Loucy (cell line): ENCODE measurements at regions not wholly inside any gene's neighbourhood (a gene's known extent, or its start where the extent isn't known, plus 50 kb on each side); places are given as distances from the start of the nearest gene placed in this dataset.

Experiments used
- H2AFZ ChIP-seq: fragments of 200-600 bp; sonication (generic); 2 replicates; pipeline ENCODE4 v1.6.0; 2016; ENCODE audit warnings: antibody characterized with exemption, mild to moderate bottlenecking, low read length, moderate library complexity
- H3F3A ChIP-seq: fragments of 200-600 bp; 2 replicates; pipeline ENCODE4 v1.6.0; 2016; ENCODE audit warnings: antibody characterized with exemption, low read depth, mild to moderate bottlenecking
- H3K27me3 ChIP-seq: fragments of 200-600 bp; sonication (generic); 2 replicates; pipeline ENCODE4 v1.6.1; 2014; ENCODE audit warnings: low read length, mild to moderate bottlenecking; ENCODE audit not compliant: insufficient read depth, poor library complexity, severe bottlenecking
- H3K36me3 ChIP-seq: fragments of 200-600 bp; sonication (generic); 2 replicates; pipeline ENCODE4 v1.6.1; 2016; ENCODE audit warnings: low read length; ENCODE audit not compliant: insufficient read depth
- H3K4me1 ChIP-seq: fragments of 200-600 bp; sonication (generic); 2 replicates; pipeline ENCODE4 v1.5.1; 2014; ENCODE audit warnings: low read length, mild to moderate bottlenecking; ENCODE audit not compliant: insufficient read depth, poor library complexity, severe bottlenecking
- H3K4me2 ChIP-seq: fragments of 200-600 bp; sonication (generic); 2 replicates; pipeline ENCODE4 v1.6.0; 2014; ENCODE audit warnings: antibody characterized with exemption, low read length, low read depth, mild to moderate bottlenecking; ENCODE audit not compliant: poor library complexity, severe bottlenecking
- H3K4me3 ChIP-seq: fragments of 200-600 bp; sonication (generic); 2 replicates; pipeline ENCODE4 v1.5.1; 2014; ENCODE audit warnings: low read length, mild to moderate bottlenecking, mixed read lengths; ENCODE audit not compliant: poor library complexity, severe bottlenecking
- H3K79me2 ChIP-seq: fragments of 200-600 bp; sonication (generic); 2 replicates; pipeline ENCODE4 v1.6.1; 2014; ENCODE audit warnings: low read length; ENCODE audit not compliant: insufficient read depth
- H3K9ac ChIP-seq: fragments of 200-600 bp; sonication (generic); 2 replicates; pipeline ENCODE4 v1.6.0; 2014; ENCODE audit warnings: mild to moderate bottlenecking, low read depth, low read length, moderate library complexity; ENCODE audit not compliant: poor library complexity, severe bottlenecking
- H3K9me2 ChIP-seq: fragments of 200-600 bp; sonication (generic); replicated peaks from 2 replicates; pipeline ENCODE4 v1.6.1; 2016; ENCODE audit warnings: low read depth, low read length, mixed read lengths
- H3K9me3 ChIP-seq: fragments of 200-600 bp; sonication (generic); 2 replicates; pipeline ENCODE4 v1.6.1; 2014; ENCODE audit warnings: mild to moderate bottlenecking, antibody characterized with exemption, low read length, low read depth; ENCODE audit not compliant: insufficient read depth
- H4K20me1 ChIP-seq: fragments of 200-600 bp; sonication (generic); 2 replicates; pipeline ENCODE4 v1.6.0; 2014; ENCODE audit warnings: antibody characterized with exemption, low read length, mild to moderate bottlenecking; ENCODE audit not compliant: insufficient read depth, poor library complexity, severe bottlenecking
- EZH2phosphoT487 ChIP-seq: fragments of 200-600 bp; IDR thresholded peaks from 2 replicates; pipeline ENCODE4 v1.6.1; 2018; ENCODE audit warnings: antibody characterized with exemption, mild to moderate bottlenecking, moderate library complexity, borderline replicate concordance
- TF ChIP-seq, protein P1 (sequence below): fragments of 200-600 bp; sonication (generic); conservative IDR thresholded peaks from 2 replicates; pipeline ENCODE4 v1.5.1; 2014; ENCODE audit warnings: mild to moderate bottlenecking, antibody characterized with exemption, low read length

- Histone ChIP-seq H3K27me3 (no peaks in the 10 kb centered on the region), H3K79me2 (no peaks in the 10 kb centered on the region), H3K4me2 (no peak overlapping the region), H3K36me3 (no peaks in the 10 kb centered on the region), H3K9me3 (no peaks in the 10 kb centered on the region), H3F3A (no peaks in the 10 kb centered on the region), H3K9ac (no peak overlapping the region), H3K4me3 (no peak overlapping the region), H3K4me1 (no peaks in the 10 kb centered on the region), H4K20me1 (no peaks in the 10 kb centered on the region), H2AFZ (no peak overlapping the region), H3K9me2 (no peaks in the 10 kb centered on the region)
- TF ChIP-seq EZH2phosphoT487, result no peak
- TF ChIP-seq, protein P1, sequence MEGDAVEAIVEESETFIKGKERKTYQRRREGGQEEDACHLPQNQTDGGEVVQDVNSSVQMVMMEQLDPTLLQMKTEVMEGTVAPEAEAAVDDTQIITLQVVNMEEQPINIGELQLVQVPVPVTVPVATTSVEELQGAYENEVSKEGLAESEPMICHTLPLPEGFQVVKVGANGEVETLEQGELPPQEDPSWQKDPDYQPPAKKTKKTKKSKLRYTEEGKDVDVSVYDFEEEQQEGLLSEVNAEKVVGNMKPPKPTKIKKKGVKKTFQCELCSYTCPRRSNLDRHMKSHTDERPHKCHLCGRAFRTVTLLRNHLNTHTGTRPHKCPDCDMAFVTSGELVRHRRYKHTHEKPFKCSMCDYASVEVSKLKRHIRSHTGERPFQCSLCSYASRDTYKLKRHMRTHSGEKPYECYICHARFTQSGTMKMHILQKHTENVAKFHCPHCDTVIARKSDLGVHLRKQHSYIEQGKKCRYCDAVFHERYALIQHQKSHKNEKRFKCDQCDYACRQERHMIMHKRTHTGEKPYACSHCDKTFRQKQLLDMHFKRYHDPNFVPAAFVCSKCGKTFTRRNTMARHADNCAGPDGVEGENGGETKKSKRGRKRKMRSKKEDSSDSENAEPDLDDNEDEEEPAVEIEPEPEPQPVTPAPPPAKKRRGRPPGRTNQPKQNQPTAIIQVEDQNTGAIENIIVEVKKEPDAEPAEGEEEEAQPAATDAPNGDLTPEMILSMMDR, result no peak
Measured at GRCh38 chr4:62913065-62913464, 1496.2 kb downstream of the TECRL start.

- Histone ChIP-seq H3K79me2 (no peaks in the 10 kb centered on the region), H3K9me2 (no peaks in the 10 kb centered on the region), H2AFZ (no peak overlapping the region), H3K9ac (no peak overlapping the region), H3K4me2 (peak overlapping the region; percentile 26), H3K36me3 (no peaks in the 10 kb centered on the region), H3F3A (no peaks in the 10 kb centered on the region), H4K20me1 (no peaks in the 10 kb centered on the region), H3K9me3 (no peaks in the 10 kb centered on the region), H3K4me1 (no peaks in the 10 kb centered on the region), H3K27me3 (no peaks in the 10 kb centered on the region), H3K4me3 (no peak overlapping the region)
- TF ChIP-seq EZH2phosphoT487, result no peak
- TF ChIP-seq, protein P1, result no peak
Measured at GRCh38 chr4:62912531-62912930, 1496.7 kb downstream of the TECRL start.

DNA sequence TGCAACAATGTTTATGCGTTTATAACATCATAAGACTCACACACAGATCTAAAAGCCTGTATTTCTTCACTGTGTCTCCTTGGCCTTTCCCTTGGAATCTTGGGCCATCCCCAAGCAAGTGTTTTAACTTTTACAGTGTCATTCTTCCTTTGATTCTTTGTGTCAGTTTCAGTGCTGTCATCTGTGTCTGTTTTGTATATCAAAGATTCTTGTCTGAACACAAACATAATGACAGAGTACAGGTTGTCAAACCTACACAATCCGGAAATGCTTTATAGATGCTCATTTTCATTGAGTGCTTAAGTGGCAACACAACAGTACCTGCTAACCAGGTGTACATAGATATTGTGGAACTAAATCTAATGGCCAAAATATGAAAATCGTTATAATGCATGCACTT, 1500.0 kb downstream of the TECRL start:
- Histone ChIP-seq H3K27me3 (no peaks in the 10 kb centered on the region), H3K36me3 (no peaks in the 10 kb centered on the region), H4K20me1 (no peaks in the 10 kb centered on the region), H3K9me2 (no peaks in the 10 kb centered on the region), H3K79me2 (no peaks in the 10 kb centered on the region), H2AFZ (no peak overlapping the region), H3K4me1 (no peaks in the 10 kb centered on the region), H3F3A (no peaks in the 10 kb centered on the region), H3K4me2 (no peak overlapping the region), H3K9me3 (no peaks in the 10 kb centered on the region), H3K9ac (no peak overlapping the region), H3K4me3 (no peak overlapping the region)
- TF ChIP-seq EZH2phosphoT487, result no peak
- TF ChIP-seq, protein P1, result no peak
